SU-DHL-6 (cell line): ENCODE measurements at regions not wholly inside any gene's neighbourhood (a gene's known extent, or its start where the extent isn't known, plus 50 kb on each side); places are given as distances from the start of the nearest gene placed in this dataset.

Experiments
- H2AFZ ChIP-seq: fragments of 200-600 bp; sonication (generic); 2 replicates; pipeline ENCODE4 v1.6.1; 2014; ENCODE audit warnings: low read depth, mild to moderate bottlenecking, moderate library complexity, mixed read lengths, antibody characterized with exemption, low read length; ENCODE audit not compliant: severe bottlenecking
- H3F3A ChIP-seq: fragments of 200-600 bp; shearing (Covaris generic); 2 replicates; pipeline ENCODE4 v1.6.0; 2016; ENCODE audit warnings: antibody characterized with exemption, mild to moderate bottlenecking; ENCODE audit not compliant: insufficient read depth
- H3K27ac ChIP-seq: fragments of 200-600 bp; sonication (generic); 2 replicates; pipeline ENCODE4 v1.5.1; 2016; ENCODE audit warnings: low read depth, mild to moderate bottlenecking, low read length, moderate library complexity, mixed read lengths
- H3K27me3 ChIP-seq: fragments of 200-600 bp; sonication (generic), shearing (Covaris generic); 2 replicates; pipeline ENCODE4 v1.6.0; 2014; ENCODE audit warnings: mild to moderate bottlenecking, low read length
- H3K36me3 ChIP-seq: fragments of 200-600 bp; sonication (generic); 2 replicates; pipeline ENCODE4 v1.6.1; 2014; ENCODE audit warnings: mild to moderate bottlenecking, low read length, mixed read lengths
- H3K4me2 ChIP-seq: fragments of 300-600, 200-600 bp; shearing (Covaris generic), sonication (generic); 2 replicates; pipeline ENCODE4 v1.6.0; 2014; ENCODE audit warnings: low read length, low read depth, mild to moderate bottlenecking; ENCODE audit not compliant: poor library complexity, severe bottlenecking
- H3K4me3 ChIP-seq: fragments of 200-600 bp; sonication (generic); 2 replicates; pipeline ENCODE4 v1.5.1; 2014; ENCODE audit warnings: antibody characterized with exemption, low read length, mild to moderate bottlenecking, mixed read lengths; ENCODE audit not compliant: insufficient read depth, poor library complexity, severe bottlenecking
- H3K79me2 ChIP-seq: fragments of 200-600 bp; sonication (generic); 2 replicates; pipeline ENCODE4 v1.6.1; 2014; ENCODE audit warnings: mild to moderate bottlenecking, low read length, moderate library complexity; ENCODE audit not compliant: insufficient read depth
- H3K9ac ChIP-seq: fragments of 200-600 bp; sonication (generic); 2 replicates; pipeline ENCODE4 v1.7.0; 2014; ENCODE audit warnings: mild to moderate bottlenecking, low read length
- H3K9me2 ChIP-seq: fragments of 200-600 bp; sonication (generic); replicated peaks from 2 replicates; pipeline ENCODE4 v1.6.1; 2014; ENCODE audit warnings: low read length; ENCODE audit not compliant: insufficient read depth
- H3K9me3 ChIP-seq: fragments of 200-600 bp; sonication (generic); 2 replicates; pipeline ENCODE4 v1.6.1; 2014; ENCODE audit warnings: low read length, mixed read lengths; ENCODE audit not compliant: insufficient read depth
- H4K20me1 ChIP-seq: fragments of 200-600 bp; sonication (generic); 2 replicates; pipeline ENCODE4 v1.6.1; 2014; ENCODE audit warnings: low read depth, mild to moderate bottlenecking, antibody characterized with exemption, low read length, moderate library complexity, mixed read lengths
- CTCF ChIP-seq: fragments of 200-600 bp; sonication (generic); IDR thresholded peaks from one replicate; pipeline ENCODE4 v1.5.1; 2017; ENCODE audit warnings: antibody characterized with exemption, mild to moderate bottlenecking, low read length, moderate library complexity; ENCODE audit not compliant: insufficient read depth, poor library complexity, severe bottlenecking
- EZH2phosphoT487 ChIP-seq: fragments of 200-600 bp; sonication (generic), shearing (Covaris generic); conservative IDR thresholded peaks from 2 replicates; pipeline ENCODE4 v1.6.1; 2018; ENCODE audit warnings: mild to moderate bottlenecking, antibody characterized with exemption, low read length, moderate library complexity, mixed read lengths

- H3K9ac ChIP-seq: no peak overlapping the region
- H3K9me2 ChIP-seq: no peaks in the 10 kb centered on the region
- H3K27ac ChIP-seq: no peak overlapping the region
- H3K36me3 ChIP-seq: no peaks in the 10 kb centered on the region
- H3K9me3 ChIP-seq: 0 out of 2 replicates have a peak, but pooled peaks cover 1% of the 10 kb centered on the region
- no peak overlapping the region for H3K4me2 ChIP-seq
- no peaks in the 10 kb centered on the region for H3K27me3 ChIP-seq
- no peak overlapping the region for H3K4me3 ChIP-seq
- TF ChIP-seq EZH2phosphoT487 (no peak), CTCF (no peak)
- no peaks in the 10 kb centered on the region for H3F3A ChIP-seq
- H2AFZ ChIP-seq: no peak overlapping the region
- H3K79me2 ChIP-seq: no peaks in the 10 kb centered on the region
- no peaks in the 10 kb centered on the region for H4K20me1 ChIP-seq
Observed at GRCh38 chr16:73210686-73211085, 162.8 kb upstream of the ZFHX3 start.

GRCh38 chr16:73210084-73210483, 162.2 kb upstream of the ZFHX3 start:
- Histone ChIP-seq H3K9ac (no peak overlapping the region), H3F3A (no peaks in the 10 kb centered on the region), H3K9me3 (no peaks in the 10 kb centered on the region), H3K9me2 (no peaks in the 10 kb centered on the region), H3K27ac (no peak overlapping the region), H3K79me2 (no peaks in the 10 kb centered on the region), H2AFZ (no peak overlapping the region), H3K27me3 (no peaks in the 10 kb centered on the region), H3K4me2 (no peak overlapping the region), H3K4me3 (no peak overlapping the region), H4K20me1 (no peaks in the 10 kb centered on the region), H3K36me3 (no peaks in the 10 kb centered on the region)
- TF ChIP-seq EZH2phosphoT487: no peak

GRCh38 chr16:73209190-73209589, 161.3 kb upstream of the ZFHX3 start:
- Histone ChIP-seq H3K9me2 (no peaks in the 10 kb centered on the region), H4K20me1 (no peaks in the 10 kb centered on the region), H3K27me3 (no peaks in the 10 kb centered on the region), H3K9ac (no peak overlapping the region), H3K9me3 (no peaks in the 10 kb centered on the region), H2AFZ (no peak overlapping the region), H3K27ac (no peak overlapping the region), H3K4me2 (no peak overlapping the region), H3F3A (no peaks in the 10 kb centered on the region), H3K79me2 (no peaks in the 10 kb centered on the region), H3K36me3 (no peaks in the 10 kb centered on the region), H3K4me3 (no peak overlapping the region)
- TF ChIP-seq CTCF: no peak
- TF ChIP-seq EZH2phosphoT487: no peak

- Histone ChIP-seq H3K4me3 (no peak overlapping the region), H3K9me3 (no peaks in the 10 kb centered on the region), H4K20me1 (no peaks in the 10 kb centered on the region), H3K79me2 (no peaks in the 10 kb centered on the region), H3K27me3 (no peaks in the 10 kb centered on the region), H3F3A (no peaks in the 10 kb centered on the region), H3K9me2 (no peaks in the 10 kb centered on the region), H3K9ac (no peak overlapping the region), H3K27ac (no peak overlapping the region), H3K4me2 (no peak overlapping the region), H3K36me3 (no peaks in the 10 kb centered on the region), H2AFZ (no peak overlapping the region)
- TF ChIP-seq EZH2phosphoT487 (no peak), CTCF (no peak)
Observed at GRCh38 chr16:73206151-73206707, 158.3 kb upstream of the ZFHX3 start.
